ENCODE measurements at regions not wholly inside any gene's neighbourhood (a gene's known extent, or its start where the extent isn't known, plus 50 kb on each side); places are given as distances from the start of the nearest gene placed in this dataset.

DNA sequence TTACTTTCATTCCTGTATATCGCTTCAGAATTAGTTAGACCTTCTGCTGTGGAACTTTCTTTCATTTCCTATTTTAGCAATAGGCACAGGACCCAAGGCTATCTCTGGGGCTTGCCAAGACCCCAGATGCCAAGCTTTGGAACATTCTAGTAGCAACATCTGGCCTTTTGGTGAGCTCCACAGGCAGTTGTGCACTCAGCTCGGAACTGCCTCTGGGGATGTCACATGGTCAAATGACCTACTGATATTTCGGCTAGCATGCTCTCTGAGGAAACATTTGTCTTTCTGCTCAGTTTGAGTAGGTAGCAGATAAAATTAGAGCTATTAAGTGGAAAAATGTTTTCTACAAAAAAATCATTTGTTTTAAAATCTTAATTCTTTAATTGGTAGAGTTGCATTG is 76.6 kb upstream of the ITGA4 start:
- no peak for DNase-seq (ENCODE audit: low read depth in 2 of 2)

DNA sequence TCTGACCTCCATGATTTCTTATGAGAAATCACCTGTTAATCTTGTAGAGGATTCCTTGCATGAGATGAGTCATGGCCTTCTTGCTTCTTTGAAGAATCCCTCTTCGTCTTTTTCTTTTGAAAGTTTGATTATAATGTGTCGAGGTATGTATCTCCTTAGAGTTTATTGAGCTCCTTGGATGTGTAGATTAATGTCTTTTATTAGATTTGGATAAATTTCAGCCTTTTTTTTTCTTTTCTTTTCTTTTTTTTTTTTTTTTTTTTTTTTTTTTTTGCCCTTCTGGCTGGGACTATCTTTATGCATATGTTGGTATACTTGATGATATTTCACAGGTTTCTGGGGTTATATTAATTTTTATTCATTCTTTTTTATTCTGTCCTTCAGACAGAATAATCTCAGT is 72.3 kb upstream of the ITGA4 start:
- DNase-seq (ENCODE audit: low read depth in 2 of 2): no peak

DNA sequence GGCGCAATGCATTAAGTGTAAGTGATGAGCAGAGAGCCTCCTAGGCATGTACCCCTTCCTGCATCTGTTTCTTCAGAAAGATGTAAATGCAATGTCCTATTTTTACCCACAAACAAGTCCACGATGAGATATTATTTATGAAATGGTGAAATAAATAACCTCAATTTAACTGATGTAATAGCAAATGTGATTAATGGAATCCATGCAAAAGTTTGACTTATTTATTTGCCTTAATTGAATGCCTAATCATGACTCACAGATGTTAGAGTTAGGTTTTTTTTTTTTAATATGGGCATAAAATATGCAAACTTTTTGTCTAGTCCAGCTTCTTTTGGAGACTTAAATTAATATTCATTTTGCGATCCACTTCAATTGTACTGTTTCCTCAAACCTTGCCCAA is 67.7 kb upstream of the ITGA4 start:
- DNase-seq (ENCODE audit: low read depth in 2 of 2): no peak

DNA sequence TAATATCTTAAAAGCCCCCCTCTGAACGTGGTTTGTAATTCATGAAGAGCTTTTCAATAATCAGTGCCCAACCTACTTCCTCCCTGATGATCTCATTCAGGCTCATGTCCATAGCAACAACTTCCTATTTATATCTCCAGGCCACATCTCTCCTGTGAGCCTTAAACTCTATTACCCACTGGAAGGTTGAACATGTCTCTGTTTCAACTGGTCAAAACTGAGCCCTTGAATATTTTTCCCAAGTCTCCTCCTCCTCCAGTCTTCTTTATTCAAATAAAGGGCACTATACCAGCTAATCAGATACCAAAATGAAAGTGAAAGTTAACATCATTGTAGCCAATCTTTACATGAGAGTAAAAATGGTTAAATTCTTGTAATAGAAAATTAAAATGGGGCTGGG is 63.7 kb upstream of the ITGA4 start:
- no peak for DNase-seq (ENCODE audit: low read depth in 2 of 2)

DNA sequence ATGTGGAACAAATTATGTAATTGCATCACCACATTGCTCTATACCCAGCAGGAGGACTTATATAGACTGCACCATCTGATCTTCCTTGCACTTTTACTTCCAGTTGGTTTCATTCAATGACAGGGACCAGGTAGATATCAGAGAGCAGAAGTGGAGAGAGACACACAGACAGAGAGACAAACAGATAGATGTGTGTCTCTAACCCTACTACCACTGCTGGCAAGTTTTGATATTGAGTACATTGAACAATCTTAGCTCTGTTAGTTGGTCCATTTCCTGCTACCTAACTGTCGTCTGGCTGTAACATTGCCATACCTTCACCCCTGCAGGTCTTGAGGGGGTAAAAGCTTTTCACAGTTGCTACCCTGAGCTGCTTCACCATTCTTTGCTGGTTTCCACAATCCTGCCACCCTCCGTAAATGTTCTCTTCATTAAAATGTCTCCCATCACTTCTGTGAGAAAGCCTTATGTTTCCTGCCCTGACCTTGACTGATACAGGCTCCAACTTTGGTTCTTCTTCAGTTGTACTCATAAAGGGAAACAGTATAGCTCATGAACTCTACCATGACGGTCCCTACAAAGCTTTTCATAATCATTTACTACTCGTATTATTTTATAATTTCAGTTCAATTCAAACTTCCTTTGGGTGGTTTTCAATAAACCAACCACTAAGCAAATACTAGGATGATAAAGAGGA is 62.3 kb upstream of the ITGA4 start:
- DNase-seq (ENCODE audit: low read depth in 2 of 2): no peak

DNA sequence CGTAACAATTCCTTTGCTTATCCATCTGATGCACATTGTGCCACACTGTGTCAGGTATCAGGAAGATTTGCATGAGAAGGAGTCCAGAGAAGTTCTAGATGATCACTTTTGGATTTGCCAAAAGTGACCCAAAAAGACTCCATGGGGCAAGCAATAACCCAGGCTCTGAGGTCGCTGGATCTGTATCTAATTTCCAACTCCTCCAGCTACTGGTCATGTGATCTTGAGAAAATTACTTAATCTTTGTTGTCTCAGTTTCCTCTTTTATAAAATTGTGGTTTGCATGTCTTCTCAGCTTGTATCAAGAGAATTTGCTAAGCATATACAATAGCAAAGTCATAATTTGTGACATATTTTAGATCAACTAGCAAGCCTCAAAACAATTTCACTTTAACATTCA is 61.3 kb upstream of the ITGA4 start:
- DNase-seq (ENCODE audit: low read depth in 2 of 2): peak; percentile 15 to 25

DNA sequence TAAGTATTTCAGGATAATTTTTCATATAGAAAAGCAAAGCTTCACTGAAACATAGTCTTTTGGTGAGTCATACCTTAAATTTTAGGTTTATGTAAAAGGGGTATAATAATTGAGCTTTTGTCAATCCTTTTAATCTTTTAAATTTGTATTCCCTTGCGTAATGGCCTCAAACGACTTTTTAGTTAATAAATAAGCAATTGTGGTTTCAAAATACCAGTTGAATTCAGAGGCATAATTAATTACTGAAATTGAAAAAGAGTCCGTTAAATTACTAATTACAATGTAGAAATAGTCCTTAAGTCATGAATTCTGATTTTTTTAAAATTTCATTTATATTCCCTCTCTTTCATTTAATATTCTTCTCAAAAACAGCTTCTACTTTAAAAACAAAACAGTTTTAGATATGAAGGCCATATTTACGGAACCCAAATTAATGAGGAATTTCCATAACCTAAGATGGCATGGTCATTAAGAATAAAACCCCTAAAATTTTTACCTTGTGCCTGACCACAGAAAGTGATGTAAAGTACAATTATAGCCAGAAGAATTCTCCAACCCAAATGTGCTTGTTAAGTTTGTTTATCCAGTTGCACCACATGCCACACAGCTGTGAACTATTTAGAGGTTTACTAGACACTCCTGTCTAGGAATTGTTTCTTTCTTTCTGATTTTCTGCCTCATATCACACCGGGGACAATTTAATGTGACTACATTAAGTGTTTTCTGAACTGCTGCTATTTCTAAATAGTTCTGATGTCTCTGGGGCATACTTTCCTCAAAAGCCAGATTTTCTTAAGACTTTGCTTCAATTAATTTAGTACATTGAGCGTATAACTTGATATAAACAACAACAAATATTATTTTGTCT is 60.7 kb upstream of the ITGA4 start:
- peak; percentile 19 to 20 for DNase-seq (ENCODE audit: low read depth in 2 of 2)

DNA sequence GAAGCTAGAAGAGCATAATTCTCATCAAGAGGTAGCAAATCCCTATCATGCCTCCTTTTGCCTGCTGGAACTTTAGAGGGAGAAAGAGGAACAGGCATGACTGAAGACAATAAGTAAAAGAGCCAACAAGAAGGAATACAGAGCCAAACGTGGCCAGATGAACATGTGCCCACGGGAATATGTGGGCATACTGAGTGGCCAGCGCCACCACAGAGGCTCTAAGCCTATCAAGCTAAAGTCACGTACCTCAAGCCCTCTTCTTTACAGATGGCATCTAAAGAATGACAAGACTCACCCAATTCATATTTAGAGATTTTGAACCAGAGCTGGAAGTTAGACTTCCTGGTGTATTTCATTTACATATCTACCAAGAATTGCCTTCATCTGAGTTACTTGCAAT is 59.9 kb upstream of the ITGA4 start:
- DNase-seq (ENCODE audit: low read depth in 2 of 2): no peak

DNA sequence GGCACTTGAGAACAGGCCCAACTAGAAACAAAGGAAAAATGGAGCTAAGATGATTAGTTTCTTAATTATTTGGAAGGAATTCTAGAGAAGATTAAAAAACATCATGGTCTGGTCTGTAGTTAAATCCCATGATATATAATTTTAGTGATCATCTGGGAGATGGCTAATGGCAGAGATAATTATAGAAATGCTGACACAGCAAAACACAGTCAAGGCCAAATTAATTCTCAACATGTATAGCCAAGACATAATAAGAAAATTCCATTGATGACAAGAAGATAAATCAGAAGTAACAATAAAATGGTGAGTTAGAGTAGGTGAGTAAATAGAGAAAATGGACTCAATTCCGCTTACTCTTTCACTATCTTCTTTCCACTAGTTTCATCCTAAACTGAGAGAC is 59.2 kb upstream of the ITGA4 start:
- DNase-seq (ENCODE audit: low read depth in 2 of 2): no peak

DNA sequence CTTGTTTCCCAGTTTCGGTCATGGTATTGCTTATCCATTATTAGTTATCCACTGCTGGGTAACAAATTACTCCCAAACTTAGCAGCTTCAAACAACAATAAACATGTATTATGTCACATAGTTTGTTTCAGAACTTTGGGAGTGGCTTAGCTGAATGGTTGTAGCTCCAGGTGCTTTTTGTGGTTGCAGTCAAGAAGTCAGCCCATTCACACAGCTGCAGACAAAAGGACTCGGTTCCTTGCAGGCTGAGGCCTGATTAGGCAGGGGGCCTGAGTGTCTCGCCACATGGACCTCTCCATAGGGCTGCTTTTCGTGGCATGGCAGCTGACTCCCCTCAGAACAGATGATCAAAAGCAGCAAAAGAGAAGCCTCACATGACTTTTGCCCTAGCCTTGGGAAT is 58.2 kb upstream of the ITGA4 start:
- no peak for DNase-seq (ENCODE audit: low read depth in 2 of 2)

DNA sequence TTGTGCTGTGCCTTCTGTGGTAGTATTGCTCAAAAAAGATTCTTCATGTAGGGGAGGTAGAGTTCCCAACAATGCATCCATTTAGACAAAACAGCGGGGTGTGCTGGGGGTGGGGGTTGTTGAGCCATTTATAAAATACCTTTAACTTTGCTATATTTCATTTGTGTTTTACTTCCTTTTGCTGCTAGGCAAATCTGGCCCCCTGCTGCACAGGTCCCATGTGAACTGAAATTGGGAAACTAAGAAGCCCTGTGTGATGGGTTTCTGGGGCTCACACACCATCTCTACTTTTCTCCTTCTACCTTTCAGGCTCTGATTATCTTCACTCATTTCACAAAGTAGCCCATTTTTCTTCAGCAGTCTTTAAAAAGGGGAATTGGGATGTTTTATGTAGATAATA is 52.7 kb upstream of the ITGA4 start:
- DNase-seq (ENCODE audit: low read depth in 2 of 2): no peak

DNA sequence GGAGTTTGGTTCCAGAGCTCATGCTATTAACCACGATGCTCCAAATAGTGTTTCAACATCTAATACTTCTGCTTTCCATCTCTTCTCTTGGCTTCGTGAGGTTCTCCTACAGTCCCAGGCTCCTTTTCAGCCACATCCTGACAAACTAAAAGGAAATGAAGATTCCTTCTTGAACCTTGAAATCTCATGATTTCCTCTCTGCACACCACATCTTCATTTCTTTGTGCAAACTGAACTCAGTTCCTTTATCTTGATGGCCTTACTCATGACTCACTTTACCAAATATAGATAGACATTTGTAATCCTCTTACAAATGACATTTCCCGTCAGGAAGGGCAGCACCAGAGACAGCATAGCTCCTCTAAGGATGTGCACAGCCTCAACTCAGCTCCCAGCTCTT is 50.0 kb upstream of the ITGA4 start:
- DNase-seq (ENCODE audit: low read depth in 2 of 2): no peak

All from fibroblast of skin of left biceps (primary cell).